GM21717 (cell line): ENCODE measurements at regions not wholly inside any gene's neighbourhood (a gene's known extent, or its start where the extent isn't known, plus 50 kb on each side); places are given as distances from the start of the nearest gene placed in this dataset.

ENCODE experiments used
- ATAC-seq: cut with Tn5 transposase; IDR thresholded peaks from one replicate; pipeline ENCODE4 v1.9.1; 2021; ENCODE audit warnings: mild to moderate bottlenecking, moderate library complexity; ENCODE audit not compliant: unreplicated experiment

DNA sequence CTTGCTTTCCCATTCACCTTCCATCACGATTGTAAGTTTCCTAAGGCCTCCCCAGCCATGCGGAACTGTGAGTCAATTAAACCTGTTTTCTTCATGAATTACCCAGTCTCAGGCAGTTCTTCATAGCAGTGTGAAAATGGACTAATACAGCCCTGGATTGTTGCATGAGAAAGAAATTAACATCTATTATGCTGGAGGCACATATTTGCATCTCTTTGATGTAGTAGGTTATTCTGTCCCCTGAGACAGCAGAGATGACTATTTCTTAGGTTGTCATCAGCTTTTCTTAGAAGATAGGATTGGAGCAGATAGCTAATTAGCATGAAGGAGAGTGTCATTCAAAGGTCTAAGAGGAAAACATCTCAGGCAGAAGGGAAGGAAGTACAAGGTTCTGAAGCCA, 166.2 kb downstream of the OMA1 start:
- no peak for ATAC-seq

DNA sequence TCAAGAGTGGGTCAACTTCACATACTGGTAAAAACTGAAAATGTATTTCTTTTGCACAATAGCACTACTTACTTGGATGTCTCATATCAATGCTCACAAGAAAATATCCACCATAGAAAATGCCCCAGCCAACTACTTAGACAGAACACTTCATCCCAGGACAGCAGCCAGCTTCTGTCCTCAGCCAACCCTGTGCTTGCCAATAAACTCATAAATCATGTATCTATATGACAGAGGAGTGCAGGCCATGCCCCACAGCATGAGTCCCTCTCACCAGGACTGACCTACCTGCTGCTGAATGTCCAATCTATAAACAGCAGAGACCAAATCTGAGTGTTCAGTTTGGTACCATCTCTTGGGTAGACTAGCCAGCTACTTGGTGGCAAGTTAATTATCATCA, 179.3 kb downstream of the OMA1 start:
- ATAC-seq: no peak

DNA sequence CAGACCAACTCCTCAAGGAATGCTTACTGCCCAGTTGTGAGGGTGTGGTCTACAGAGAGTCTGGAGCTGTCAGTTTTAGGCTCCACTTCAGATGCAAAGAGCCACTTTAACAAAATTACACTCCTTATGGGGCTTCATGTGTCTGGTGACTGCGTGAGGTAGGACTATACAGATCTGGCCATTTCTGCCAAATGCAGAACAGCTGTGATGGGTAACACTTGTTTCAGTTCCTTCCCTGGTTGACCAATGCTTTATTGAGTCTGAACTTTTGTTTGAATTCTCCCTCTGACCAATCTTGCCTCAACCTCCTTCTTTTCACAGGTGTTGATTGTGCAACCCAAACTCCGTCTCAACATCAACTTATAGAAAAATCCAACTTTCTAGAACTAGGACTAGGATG, 181.2 kb downstream of the OMA1 start:
- ATAC-seq: no peak

DNA sequence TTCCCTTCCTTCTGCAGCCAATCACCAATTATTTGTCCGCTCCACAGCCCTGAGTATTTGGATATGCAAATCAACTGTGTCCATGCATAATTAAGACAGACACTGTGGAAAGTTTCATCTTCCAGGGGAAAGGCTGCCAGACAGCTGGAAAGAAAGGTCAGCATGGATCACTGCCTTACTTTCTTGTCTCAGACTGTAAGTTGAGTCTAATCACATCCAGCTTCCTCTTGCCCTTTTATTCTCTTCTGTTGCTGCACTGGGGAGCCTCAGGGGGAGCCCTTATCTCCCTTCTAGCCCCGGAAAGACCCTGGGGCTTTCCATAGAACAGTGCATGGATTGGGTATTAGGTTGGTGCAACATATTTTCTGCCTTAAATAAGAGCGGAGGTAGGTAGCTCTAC, 182.9 kb downstream of the OMA1 start:
- ATAC-seq: no peak

DNA sequence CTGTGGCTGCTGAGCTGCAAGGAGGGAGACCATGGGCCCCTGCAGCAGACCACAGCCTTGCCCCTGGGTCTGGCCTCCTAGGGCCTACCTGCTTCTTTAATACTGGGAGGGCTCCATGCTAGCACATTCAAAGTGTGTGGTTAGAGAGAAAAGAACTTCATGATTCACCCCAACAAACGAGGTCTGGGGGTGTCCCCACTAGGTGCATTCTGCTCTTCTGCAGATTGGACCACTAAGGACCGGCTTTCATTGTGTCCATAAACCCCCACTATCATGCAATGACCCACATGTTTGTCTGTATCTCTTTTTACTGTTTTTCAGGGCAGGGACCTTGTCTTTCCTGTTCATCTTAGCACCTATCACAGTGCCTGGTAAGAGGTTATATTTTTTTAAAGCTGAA, 185.4 kb downstream of the OMA1 start:
- no peak for ATAC-seq

DNA sequence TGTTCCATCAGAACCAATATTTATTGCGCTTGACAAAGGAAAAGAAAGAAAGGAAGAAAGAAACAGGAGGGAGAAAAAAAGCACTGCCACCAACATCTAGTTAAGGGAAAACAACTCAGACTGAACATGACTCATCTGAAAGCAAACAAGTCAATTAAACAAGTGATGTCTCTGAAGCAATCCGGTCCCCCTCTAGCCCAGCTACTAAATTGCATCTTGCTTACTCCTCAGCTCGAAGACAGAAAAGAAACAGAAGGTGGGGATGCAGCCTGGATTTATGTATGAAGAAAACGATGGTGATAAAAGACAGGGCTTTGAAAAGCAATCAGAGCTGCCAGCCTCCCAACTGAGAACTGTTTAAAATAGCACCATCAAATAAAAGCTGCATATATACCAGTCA, 188.2 kb downstream of the OMA1 start:
- no peak for ATAC-seq

DNA sequence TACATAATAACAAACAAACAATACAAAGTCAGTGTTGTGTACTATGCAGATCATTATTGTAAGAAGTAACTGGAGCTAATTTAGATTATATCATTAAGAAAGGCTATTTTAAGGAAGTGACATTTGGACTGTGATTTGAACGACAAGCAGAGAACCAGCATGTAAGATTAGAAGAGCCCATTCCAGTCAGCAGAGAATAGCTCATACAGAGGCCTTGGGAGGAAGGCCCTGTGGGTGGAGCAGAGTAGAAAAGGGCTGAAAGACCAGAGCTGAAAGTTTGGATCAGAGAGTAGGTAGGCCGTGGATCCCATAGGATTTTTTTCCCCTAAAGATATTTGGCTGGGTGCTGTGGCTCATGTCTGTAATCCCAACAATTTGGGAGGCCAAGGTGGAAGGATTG, 190.1 kb downstream of the OMA1 start:
- ATAC-seq: no peak

DNA sequence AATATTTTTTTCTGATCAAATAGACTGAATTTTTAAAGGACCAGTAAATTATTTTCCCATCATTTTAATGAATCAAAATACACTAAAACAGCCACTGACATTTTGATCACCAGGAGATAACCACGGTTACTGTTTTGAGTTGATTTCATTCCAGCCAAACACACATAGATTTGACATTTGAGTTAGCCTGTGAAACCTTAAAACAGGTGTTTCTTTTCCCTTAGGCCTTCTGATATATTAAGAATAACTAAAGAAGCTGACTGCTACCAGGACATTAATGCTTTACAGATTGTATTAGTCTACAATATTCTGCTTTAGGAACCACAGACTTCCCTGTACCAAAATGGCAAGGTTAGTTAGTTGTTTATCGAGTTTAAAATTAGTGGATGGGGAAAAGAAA, 193.4 kb downstream of the OMA1 start:
- no peak for ATAC-seq

DNA sequence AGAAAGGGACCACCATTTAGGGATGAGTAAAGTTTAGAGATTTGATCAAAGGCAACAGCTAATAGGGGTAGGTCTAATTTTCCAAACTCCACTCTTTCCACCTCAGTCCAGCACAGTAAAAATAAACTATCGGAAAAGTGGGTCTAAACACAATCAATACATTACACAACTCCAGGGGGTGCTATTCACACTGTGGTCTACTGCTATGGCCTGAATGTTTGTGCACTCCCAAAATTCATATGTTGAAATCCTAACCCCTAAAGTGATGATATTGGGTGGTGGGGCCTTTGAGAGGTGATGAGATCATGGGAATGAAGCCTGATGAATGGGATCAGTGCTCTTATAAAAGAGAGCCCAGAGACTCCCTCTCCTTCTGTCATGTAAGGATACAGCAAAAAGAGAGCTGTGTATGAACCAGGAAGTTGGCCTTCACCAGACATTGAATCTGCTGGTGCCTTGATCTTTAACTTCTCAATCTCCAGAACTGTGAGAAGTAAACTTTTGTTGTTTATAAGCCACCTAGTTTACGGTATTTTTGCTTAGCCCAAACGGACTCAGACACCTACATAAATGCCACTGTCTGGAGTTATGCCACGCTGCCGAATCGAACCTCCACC, 193.9 kb downstream of the OMA1 start:
- no peak for ATAC-seq

DNA sequence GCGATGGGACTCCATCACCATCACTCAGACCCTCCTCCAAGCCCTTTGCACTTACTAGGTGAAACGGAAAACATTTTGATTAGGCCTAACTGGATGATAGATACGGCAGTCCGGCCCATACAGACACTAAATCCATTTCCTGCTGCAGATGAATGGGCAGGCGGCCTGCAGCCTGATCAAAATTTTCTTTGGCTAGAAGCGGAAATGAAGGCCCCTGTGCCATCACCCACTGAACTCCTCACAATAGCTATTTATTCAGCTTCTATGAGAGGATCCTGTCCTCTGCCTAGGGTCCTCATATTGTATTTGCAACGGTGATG, 200.5 kb downstream of the OMA1 start:
- ATAC-seq: no peak

DNA sequence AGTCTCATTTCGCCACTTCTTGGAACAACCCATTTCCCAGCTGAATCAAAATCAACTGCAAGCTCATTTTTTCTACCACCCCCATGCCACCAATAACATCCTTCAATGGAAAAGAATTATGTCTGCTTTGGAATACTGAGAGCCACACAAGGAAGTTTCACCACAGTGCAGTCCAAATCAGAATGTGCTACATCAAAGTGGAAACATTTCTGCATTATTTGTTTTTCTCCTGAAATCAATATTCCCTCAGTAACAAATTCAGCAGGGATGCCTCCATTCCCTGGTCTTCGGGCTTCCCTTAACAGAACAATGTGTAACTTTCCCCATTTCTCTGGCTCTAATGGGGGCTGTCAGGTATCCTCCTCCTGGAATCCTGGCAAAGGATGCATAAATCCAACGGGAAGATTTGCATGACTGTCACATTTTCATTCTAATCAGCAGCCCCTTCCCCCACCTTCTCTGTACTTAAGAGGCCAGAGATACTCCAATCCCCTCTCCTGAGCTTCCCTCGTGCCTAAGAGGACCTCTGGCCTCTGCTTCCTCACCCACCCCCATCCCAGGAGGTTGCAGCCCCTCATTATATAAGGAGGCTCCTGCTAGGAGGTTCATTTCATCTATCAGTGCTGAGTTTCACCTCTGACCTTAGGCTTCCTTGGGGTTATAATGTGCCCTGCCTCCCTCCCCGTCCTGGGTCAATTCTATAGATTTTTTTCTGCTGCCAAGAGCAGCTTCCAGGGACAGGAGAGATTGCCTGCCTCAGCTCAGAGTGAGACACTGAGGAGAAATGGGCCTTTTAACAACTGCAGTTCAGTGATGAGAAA, 201.1 kb downstream of the OMA1 start:
- no peak for ATAC-seq

DNA sequence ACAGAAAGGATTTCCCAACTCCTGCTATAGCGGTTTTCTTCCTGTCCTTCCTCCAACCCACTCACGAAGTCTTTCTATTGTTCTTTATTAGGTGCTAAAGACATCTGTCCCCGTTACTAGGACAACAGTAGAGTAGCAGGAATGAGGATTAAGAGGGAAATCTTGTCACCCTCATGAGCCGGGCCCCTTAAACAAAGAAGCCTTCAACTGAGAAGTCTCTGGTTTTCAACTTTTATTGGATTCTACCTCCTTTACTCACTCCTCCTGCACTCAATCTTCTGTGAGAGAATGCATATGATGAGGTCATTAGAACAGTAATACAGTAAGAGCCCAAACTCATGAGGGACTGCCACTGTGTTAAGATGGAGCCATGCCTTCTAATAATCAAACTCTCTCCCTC, 206.3 kb downstream of the OMA1 start:
- no peak for ATAC-seq

DNA sequence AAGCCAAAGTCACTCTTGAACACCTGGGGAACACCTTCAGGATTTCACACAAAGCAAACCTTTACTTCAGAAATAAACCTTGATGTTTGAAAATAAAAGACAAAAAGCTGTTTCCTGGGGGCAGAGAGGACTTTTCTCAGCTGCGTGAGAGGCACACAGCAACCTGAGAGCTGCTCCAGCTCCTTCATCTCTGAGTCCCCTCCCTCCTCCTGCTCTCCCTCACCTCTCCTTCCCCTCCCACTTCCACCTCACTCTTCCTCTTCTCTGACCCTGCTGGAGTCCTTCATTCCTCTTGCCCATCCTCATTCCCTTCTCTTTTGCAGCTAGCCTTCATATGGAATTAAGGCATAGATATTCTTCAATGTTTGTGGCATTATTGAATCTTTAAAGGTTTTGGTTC, 208.4 kb downstream of the OMA1 start:
- ATAC-seq: no peak

DNA sequence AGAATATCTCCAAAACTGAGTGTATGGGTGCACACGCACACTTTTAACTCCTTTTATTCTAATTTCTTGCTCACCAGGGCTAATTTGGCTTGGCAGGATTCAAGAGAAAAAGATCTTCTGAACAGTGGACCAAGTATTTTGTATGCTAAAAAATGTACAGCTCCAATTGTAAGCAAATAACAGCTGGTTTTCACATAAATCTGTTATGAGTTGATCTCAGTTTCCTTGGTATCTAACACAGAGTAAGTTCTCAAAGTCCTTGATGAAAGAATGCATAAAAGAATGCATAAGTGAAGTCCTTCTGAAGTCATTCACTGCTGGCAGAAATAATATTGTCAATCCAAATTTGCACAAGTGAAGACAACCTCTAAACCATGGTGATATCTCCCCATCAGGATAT, 213.0 kb downstream of the OMA1 start:
- ATAC-seq: no peak

DNA sequence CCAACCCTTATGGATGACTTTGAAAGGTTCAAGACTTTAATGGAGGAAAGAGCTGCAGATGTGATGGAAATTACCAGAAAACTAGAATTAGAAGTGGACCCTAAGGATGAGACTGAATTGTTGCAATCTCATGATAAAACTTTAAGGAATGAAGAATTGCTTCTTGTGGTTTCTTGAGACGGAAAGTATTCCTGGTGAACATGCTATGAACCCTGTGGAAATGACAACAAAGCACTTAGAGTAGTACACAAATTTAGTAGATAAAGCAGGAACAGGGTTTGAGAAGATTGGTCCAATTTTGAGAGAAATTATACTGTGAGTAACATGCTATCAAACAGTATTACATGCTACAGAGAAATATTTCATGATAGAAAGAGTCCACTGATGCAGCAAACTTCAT, 215.4 kb downstream of the OMA1 start:
- no peak for ATAC-seq

DNA sequence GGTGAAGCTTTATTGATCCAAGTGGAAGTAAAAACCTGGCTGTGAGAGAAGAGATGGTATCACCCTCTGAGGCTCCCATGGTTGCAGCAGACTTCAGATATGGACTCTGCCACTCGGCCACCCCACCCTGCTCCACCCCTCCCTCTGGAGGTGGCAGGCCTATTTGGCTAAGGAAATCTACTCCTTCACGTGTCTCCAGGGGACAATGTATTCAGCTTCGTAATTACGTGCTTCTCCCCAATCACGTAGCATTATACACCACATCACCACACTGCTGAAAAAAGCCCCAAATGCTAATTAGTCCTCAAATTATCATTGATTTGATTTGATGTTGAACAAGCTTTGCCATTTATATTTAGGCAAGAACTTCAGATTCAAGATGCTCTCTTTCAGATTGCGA, 220.7 kb downstream of the OMA1 start:
- ATAC-seq: no peak

DNA sequence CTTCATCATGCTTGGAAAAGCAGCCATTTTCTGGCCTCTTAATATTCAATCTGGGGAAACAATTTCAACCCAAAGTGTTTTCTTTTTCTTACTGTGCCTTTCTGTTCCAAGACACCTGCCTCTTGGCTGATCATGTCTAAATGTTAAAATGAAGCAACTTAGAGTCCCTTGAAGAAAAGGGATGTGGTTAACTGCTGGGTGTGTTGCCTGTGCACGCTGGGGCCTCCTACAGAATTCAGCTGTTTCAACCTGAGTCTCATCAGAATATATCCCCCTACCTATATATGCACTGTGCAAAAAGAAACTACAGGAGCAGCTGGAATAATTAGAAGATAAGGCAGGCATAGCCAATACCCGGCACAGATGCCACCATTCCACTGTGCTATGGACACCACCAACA, 222.0 kb downstream of the OMA1 start:
- no peak for ATAC-seq

DNA sequence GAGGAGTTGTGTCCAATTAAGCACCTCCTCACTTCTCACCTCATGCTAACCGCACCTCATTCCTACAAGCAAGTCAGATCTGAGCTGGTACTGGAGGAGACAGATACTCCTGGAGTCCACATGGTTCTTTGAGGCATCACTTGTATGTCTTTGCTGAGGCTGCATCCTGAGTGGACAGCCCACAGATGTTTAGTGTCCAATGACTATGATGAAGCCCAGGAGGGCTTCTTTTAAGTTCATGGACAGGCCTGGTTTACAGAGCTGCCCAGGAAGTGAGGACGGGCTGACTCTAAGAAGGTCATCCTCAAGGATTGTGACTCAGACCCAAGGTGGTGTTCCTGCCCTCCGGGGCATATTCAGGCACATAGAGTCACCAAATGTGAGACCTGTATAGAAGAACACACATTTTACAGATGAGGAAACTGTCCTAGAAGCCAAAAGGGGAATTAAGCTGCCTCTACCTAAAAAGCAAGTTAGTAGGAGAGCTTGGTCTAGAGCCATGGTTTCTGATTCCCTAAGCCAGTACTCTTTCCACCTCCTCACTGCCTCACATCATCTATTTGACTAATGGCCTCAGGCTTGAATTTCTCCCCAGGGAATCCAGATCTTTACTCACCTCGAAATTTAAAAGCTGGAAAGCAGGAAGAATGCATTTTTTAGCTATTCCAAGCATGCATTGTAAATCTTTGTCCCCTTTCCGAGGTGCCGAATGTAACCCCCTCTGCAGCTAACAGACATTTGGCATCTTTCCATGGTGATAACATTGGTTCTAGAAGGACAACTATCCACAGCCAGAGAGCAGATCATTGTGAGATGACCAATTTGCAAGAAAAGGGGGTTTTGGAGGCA, 228.1 kb downstream of the OMA1 start:
- no peak for ATAC-seq

DNA sequence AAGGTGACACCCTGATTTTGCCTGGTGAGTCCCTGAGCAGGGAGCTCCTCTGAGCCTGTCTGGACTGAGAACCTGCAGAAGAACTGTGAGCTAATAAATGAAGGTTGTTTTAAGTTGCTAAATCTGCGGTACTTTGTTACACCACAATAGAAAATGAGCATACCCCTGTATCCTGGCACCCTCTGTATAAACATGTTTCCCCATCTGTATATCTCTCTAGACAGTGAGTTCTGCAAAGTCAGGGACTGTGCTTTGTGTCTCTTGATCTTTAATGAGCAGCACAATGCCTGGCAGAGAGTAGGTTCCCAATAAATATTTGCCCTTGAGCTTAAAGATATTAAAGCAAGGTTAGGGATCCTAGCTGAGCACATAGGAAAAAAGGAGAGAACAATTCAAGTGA, 228.8 kb downstream of the OMA1 start:
- no peak for ATAC-seq

DNA sequence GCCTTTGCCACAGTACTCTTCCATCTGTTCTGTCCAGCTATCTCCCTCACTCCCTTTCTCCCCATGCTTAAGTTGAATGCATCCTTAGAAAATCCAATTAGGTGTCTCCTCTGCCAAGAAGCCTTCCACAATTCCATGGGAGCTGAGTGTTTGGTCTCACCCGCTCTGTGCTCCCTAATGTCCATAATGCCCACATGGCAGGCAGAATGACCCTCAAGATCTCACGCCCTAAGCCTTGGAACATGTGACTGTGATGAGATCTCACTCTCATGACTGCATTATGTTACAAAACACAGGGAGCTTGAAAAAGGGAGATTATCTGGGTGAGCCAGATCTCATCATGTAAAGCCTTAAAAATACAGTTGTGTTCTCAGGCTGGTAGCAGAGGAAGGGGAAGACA, 229.4 kb downstream of the OMA1 start:
- ATAC-seq: no peak

DNA sequence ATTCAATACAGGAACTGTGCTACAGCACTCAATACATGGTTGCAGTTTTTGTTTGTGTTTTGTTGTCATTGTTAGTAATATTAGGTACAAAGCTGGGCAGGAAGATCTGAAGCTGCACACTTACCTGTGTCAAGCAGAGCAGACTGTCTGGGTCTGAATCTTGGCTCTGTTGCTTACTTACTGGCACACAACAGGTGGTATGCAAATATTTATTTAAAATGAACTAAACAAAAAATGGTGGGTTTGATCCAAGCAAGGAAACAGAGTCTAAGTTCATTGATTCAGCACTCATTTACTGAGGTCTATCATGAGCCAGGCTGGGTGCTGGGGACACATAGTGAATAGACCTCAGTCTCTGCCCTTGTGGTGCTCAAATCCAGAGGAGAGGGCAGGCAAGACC, 230.4 kb downstream of the OMA1 start:
- ATAC-seq: no peak

DNA sequence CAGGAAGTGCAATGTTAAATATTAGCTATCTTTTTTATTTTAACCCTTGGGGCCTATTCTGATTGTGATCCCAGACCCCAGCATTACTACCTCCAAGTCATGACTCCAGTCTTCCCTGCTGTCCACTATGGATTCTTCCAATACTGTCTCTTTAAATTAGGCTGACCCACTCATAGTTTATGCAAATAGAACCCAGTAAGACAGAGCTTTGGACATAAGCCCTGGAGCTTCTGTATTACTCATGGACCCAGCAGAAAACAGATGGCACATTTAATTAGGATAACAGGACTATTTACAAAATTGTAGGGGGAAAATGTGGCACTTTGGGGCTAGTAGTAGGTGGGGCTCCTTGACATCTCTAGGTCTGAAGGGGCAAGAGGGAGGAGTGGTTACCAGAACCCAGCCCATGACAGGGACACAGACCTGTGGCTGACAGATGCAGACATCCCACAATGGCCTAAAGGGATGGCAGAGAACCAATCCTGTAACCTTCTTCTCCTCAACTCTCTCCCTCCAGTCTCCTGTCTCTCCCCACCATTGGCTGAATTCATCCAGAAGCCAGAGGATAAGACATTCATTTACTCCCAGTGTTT, 233.5 kb downstream of the OMA1 start:
- ATAC-seq: no peak
